GM11168 (cell line): ENCODE measurements at regions not wholly inside any gene's neighbourhood (a gene's known extent, or its start where the extent isn't known, plus 50 kb on each side); places are given as distances from the start of the nearest gene placed in this dataset.
"Not testable (repeated sequence)": the region's sequence is repeated elsewhere in the genome, so short reads cannot be mapped to it uniquely, and the experiment has no call there.

Experiments used
- in situ Hi-C: fragments of 300-500 bp; cut with MboI; formaldehyde crosslinking; loops from one replicate; pipeline ENCODE4 v1.12.0; 2022; ENCODE audit warnings: low sequenced_read_pairs; ENCODE audit not compliant: unreplicated experiment

- in situ Hi-C loops: loop anchor here (10.0 kb wide), 1 partner anchor 692 kb away; no protein-coding TSS in a partner anchor
Measured at GRCh38 chr2:89936559-89936958, 1245.1 kb downstream of the RPIA start.

GRCh38 chr2:89938756-89939155, 1247.3 kb downstream of the RPIA start:
- in situ Hi-C loops: loop anchor here (10.0 kb wide), 1 partner anchor 694 kb away; no protein-coding TSS in a partner anchor

GRCh38 chr2:89944267-89944666, 1252.8 kb downstream of the RPIA start:
- in situ Hi-C loops: not testable (repeated sequence)

- in situ Hi-C loops: not testable (repeated sequence)
Measured at GRCh38 chr2:89945004-89945616, 1253.6 kb downstream of the RPIA start.

GRCh38 chr2:89947208-89947815, 1255.8 kb downstream of the RPIA start:
- in situ Hi-C loops: not testable (repeated sequence)

- in situ Hi-C loops: not testable (repeated sequence)
Measured at GRCh38 chr2:89948102-89948501, 1256.6 kb downstream of the RPIA start.

- in situ Hi-C loops: not testable (repeated sequence)
Measured at GRCh38 chr2:89950807-89951206, 1259.3 kb downstream of the RPIA start.

GRCh38 chr2:89957236-89957635, 1265.8 kb downstream of the RPIA start:
- in situ Hi-C loops: not testable (repeated sequence)

- in situ Hi-C loops: not testable (repeated sequence)
Measured at GRCh38 chr2:89959729-89960378, 1268.4 kb downstream of the RPIA start.

- in situ Hi-C loops: not testable (repeated sequence)
Measured at GRCh38 chr2:89960570-89960969, 1269.1 kb downstream of the RPIA start.

GRCh38 chr2:89968567-89968966, 1277.1 kb downstream of the RPIA start:
- in situ Hi-C loops: not testable (repeated sequence)

- in situ Hi-C loops: not testable (repeated sequence)
Measured at GRCh38 chr2:89969190-89969589, 1277.7 kb downstream of the RPIA start.

- in situ Hi-C loops: not testable (repeated sequence)
Measured at GRCh38 chr2:89973849-89974248, 1282.4 kb downstream of the RPIA start.

GRCh38 chr2:89979826-89980537, 1288.5 kb downstream of the RPIA start:
- in situ Hi-C loops: not testable (repeated sequence)

- in situ Hi-C loops: not testable (repeated sequence)
Measured at GRCh38 chr2:89982246-89982645, 1290.8 kb downstream of the RPIA start.

- in situ Hi-C loops: not testable (repeated sequence)
Measured at GRCh38 chr2:89985650-89986049, 1294.2 kb downstream of the RPIA start.

GRCh38 chr2:89986532-89986931, 1295.1 kb downstream of the RPIA start:
- in situ Hi-C loops: not testable (repeated sequence)

- in situ Hi-C loops: not testable (repeated sequence)
Measured at GRCh38 chr2:89996779-89997178, 1305.3 kb downstream of the RPIA start.

GRCh38 chr2:90004553-90004952, 1313.1 kb downstream of the RPIA start:
- in situ Hi-C loops: loop anchor here (10.0 kb wide), 1 partner anchor 830 kb away; no protein-coding TSS in a partner anchor

- in situ Hi-C loops: not testable (repeated sequence)
Measured at GRCh38 chr2:90010442-90011100, 1319.1 kb downstream of the RPIA start.
